GM06990 (cell line): ENCODE measurements at regions not wholly inside any gene's neighbourhood (a gene's known extent, or its start where the extent isn't known, plus 50 kb on each side); places are given as distances from the start of the nearest gene placed in this dataset.

ENCODE experiments used
- DNase-seq: peaks from one replicate; pipeline ENCODE4 v3.0.0-alpha.2; 2011; ENCODE audit not compliant: insufficient read length; ENCODE audit errors: extremely low read depth
- H3K27me3 ChIP-seq: replicated peaks from 2 replicates; pipeline ENCODE4 v1.6.0; 2011; ENCODE audit warnings: low read length; ENCODE audit not compliant: control insufficient read depth, insufficient read depth
- H3K36me3 ChIP-seq: 2 replicates; pipeline ENCODE4 v1.5.1; 2011; ENCODE audit warnings: low read length; ENCODE audit not compliant: control insufficient read depth, insufficient read depth
- H3K4me3 ChIP-seq: replicated peaks from 2 replicates; pipeline ENCODE4 v1.5.1; 2011; ENCODE audit warnings: low read depth, mild to moderate bottlenecking, control low read depth, low read length
- TF ChIP-seq, protein P1 (sequence below): IDR thresholded peaks from 2 replicates; pipeline ENCODE4 v1.5.1; 2011; ENCODE audit warnings: low read length, control low read depth, mild to moderate bottlenecking, inconsistent platforms; ENCODE audit not compliant: insufficient read depth, poor library complexity, severe bottlenecking

GRCh38 chr10:51020200-51020599, 54.1 kb upstream of the PRKG1 start:
- no peaks in the 10 kb centered on the region; the same call in 1 of the 2 replicates for H3K27me3 ChIP-seq
- no peak for DNase-seq
- H3K4me3 ChIP-seq: no peak overlapping the region
- TF ChIP-seq, protein P1, sequence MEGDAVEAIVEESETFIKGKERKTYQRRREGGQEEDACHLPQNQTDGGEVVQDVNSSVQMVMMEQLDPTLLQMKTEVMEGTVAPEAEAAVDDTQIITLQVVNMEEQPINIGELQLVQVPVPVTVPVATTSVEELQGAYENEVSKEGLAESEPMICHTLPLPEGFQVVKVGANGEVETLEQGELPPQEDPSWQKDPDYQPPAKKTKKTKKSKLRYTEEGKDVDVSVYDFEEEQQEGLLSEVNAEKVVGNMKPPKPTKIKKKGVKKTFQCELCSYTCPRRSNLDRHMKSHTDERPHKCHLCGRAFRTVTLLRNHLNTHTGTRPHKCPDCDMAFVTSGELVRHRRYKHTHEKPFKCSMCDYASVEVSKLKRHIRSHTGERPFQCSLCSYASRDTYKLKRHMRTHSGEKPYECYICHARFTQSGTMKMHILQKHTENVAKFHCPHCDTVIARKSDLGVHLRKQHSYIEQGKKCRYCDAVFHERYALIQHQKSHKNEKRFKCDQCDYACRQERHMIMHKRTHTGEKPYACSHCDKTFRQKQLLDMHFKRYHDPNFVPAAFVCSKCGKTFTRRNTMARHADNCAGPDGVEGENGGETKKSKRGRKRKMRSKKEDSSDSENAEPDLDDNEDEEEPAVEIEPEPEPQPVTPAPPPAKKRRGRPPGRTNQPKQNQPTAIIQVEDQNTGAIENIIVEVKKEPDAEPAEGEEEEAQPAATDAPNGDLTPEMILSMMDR: no peak
- no peaks in the 10 kb centered on the region for H3K36me3 ChIP-seq

DNA sequence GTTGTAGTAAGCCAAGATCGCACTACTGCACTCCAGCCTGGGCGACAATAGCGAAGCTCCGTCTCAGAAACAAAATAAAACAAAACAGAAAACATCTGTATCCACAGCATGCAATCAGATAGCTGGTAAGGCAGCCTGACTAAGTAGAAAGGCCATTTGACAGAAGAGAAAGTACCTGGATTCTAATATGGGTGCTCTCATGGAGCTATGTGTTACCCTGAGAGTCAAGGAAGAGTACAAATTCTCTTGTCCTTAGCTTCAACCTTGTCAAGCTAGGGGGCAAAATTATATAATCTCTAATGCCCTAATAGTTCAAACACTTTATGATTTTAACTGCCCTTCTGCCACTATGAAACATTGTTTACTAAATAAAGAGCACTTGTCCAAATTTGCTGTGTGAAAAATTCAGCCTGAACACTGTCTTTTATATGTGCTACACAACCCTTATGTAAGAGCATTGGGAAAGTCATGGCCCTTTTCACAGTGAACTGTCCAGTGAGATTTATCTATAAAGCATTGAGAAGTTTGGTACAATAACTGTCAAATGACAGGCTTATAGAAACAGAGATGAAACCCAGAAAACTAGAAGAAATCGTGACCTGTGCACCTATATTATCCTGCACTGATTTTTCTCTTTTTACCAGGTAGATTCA, 51.2 kb upstream of the PRKG1 start:
- Histone ChIP-seq H3K27me3 (no peaks in the 10 kb centered on the region), H3K4me3 (no peak overlapping the region), H3K36me3 (no peaks in the 10 kb centered on the region)
- TF ChIP-seq, protein P1: no peak
- no peak for DNase-seq

- DNase-seq: no peak
- Histone ChIP-seq H3K27me3 (no peaks in the 10 kb centered on the region), H3K36me3 (no peaks in the 10 kb centered on the region), H3K4me3 (no peak overlapping the region)
- TF ChIP-seq, protein P1: no peak
Measured at GRCh38 chr10:51023636-51024035, 50.7 kb upstream of the PRKG1 start.
